ENCODE measurements at regions not wholly inside any gene's neighbourhood (a gene's known extent, or its start where the extent isn't known, plus 50 kb on each side); places are given as distances from the start of the nearest gene placed in this dataset.

DNA sequence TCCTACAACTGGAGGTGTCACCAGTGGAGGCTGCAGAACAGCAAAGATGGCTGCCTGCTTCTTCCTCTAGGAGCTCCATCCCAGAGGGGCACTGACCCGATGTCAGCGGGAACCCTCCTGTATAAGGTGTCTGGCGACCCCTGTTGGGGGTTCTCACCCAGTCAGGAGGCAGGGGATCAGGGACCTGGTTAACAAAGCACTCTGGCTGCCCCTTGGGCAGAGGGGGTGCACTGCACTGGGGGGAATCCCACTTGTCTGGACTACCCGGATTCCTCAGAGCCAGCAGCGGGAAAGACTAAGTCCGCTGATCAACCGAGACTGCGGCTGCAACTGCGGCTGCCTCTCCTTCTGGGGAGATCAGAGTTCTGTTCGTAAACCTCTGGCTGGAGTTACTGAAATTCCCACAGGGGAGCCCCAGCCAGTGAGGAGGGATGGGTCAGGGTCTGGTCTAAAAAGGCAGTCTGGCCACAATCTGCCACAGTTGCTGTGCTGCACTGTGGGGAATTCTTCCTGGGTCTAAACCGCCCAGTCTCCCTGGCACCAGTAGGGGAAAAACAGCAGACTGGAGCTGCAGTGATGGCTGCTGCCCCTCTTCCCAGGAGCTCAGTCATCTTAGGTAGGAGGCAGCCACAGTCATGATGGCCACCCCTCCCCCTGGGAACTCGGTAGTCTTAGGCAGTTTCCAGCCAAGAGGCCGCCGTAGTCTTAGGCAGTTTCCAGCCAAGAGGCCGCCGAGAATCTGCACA is 213.4 kb downstream of the CYB561 start:
- Histone ChIP-seq H3K9ac (ENCODE audit: low read length) (no peak overlapping the region), H3K4me2 (ENCODE audit: low read length) (no peak overlapping the region), H3K79me2 (replicated peaks; ENCODE audit: insufficient read depth, low read length) (peaks cover 21% of the 10 kb centered on the region), H3K27ac (ENCODE audit: low read length) (no peak overlapping the region), H3K27me3 (ENCODE audit: insufficient read depth, low read depth, low read length) (no peaks in the 10 kb centered on the region), H2AFZ (ENCODE audit: low read depth, low read length) (no peak overlapping the region), H4K20me1 (ENCODE audit: insufficient read depth) (no peaks in the 10 kb centered on the region), H3F3A (ENCODE audit: insufficient read depth, low read length, poor library complexity, severe bottlenecking) (no peaks in the 10 kb centered on the region), H3K36me3 (ENCODE audit: insufficient read depth, low read length) (peaks cover 7% of the 10 kb centered on the region), H3K4me3 (ENCODE audit: low read length) (no peak overlapping the region), H3K9me2 (ENCODE audit: insufficient read depth, low read length) (no peaks in the 10 kb centered on the region), H3K9me3 (ENCODE audit: low read length) (peaks cover 4% of the 10 kb centered on the region)
- TF ChIP-seq EZH2 (IDR thresholded peaks at IDR 0.05; ENCODE audit: borderline replicate concordance, insufficient read depth, low read length, poor library complexity, severe bottlenecking) = no peak
- TF ChIP-seq, protein P1, sequence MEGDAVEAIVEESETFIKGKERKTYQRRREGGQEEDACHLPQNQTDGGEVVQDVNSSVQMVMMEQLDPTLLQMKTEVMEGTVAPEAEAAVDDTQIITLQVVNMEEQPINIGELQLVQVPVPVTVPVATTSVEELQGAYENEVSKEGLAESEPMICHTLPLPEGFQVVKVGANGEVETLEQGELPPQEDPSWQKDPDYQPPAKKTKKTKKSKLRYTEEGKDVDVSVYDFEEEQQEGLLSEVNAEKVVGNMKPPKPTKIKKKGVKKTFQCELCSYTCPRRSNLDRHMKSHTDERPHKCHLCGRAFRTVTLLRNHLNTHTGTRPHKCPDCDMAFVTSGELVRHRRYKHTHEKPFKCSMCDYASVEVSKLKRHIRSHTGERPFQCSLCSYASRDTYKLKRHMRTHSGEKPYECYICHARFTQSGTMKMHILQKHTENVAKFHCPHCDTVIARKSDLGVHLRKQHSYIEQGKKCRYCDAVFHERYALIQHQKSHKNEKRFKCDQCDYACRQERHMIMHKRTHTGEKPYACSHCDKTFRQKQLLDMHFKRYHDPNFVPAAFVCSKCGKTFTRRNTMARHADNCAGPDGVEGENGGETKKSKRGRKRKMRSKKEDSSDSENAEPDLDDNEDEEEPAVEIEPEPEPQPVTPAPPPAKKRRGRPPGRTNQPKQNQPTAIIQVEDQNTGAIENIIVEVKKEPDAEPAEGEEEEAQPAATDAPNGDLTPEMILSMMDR (IDR thresholded peaks at IDR 0.05; ENCODE audit: poor library complexity, severe bottlenecking) = no peak
- TF ChIP-seq TAF1 (IDR thresholded peaks at IDR 0.05; ENCODE audit: low read depth) = no peak
- TF ChIP-seq SMC3 (conservative IDR thresholded peaks at IDR 0.05; ENCODE audit: poor library complexity) = no peak
- TF ChIP-seq MXI1 (conservative IDR thresholded peaks at IDR 0.05; ENCODE audit: poor library complexity, severe bottlenecking) = no peak
- no peak for TF ChIP-seq RAD21 (conservative IDR thresholded peaks at IDR 0.05)
- TF ChIP-seq EP300 (conservative IDR thresholded peaks at IDR 0.05; ENCODE audit: poor library complexity, severe bottlenecking) = no peak
- no peak for TF ChIP-seq POLR2AphosphoS5 (IDR thresholded peaks at IDR 0.05)
- TF ChIP-seq, protein P2, sequence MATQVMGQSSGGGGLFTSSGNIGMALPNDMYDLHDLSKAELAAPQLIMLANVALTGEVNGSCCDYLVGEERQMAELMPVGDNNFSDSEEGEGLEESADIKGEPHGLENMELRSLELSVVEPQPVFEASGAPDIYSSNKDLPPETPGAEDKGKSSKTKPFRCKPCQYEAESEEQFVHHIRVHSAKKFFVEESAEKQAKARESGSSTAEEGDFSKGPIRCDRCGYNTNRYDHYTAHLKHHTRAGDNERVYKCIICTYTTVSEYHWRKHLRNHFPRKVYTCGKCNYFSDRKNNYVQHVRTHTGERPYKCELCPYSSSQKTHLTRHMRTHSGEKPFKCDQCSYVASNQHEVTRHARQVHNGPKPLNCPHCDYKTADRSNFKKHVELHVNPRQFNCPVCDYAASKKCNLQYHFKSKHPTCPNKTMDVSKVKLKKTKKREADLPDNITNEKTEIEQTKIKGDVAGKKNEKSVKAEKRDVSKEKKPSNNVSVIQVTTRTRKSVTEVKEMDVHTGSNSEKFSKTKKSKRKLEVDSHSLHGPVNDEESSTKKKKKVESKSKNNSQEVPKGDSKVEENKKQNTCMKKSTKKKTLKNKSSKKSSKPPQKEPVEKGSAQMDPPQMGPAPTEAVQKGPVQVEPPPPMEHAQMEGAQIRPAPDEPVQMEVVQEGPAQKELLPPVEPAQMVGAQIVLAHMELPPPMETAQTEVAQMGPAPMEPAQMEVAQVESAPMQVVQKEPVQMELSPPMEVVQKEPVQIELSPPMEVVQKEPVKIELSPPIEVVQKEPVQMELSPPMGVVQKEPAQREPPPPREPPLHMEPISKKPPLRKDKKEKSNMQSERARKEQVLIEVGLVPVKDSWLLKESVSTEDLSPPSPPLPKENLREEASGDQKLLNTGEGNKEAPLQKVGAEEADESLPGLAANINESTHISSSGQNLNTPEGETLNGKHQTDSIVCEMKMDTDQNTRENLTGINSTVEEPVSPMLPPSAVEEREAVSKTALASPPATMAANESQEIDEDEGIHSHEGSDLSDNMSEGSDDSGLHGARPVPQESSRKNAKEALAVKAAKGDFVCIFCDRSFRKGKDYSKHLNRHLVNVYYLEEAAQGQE (IDR thresholded peaks at IDR 0.05; ENCODE audit: borderline replicate concordance) = no peak

DNA sequence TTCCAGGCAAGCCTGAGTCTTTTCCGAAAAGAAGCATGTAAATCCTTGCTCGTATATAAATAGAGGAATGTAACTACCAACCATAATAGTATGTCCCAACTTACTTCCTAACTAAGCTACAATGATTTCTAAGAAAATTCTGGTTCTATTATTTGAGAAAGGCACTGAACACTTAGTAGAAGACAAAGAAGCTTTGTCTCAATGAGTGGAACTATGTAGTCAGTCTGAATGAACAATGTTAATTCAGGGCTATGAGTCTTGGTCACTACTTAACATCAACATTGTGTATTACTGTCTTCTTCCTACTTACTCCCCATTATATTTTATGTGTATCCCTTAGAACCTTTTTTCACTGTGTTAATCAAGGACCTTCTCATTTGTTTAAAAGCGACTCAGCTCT is 206.0 kb downstream of the CYB561 start:
- Histone ChIP-seq H3F3A (ENCODE audit: insufficient read depth, low read length, poor library complexity, severe bottlenecking) (no peaks in the 10 kb centered on the region), H3K4me3 (ENCODE audit: low read length) (no peak overlapping the region), H3K79me2 (replicated peaks; ENCODE audit: insufficient read depth, low read length) (peaks cover under 1% of the 10 kb centered on the region), H3K27me3 (ENCODE audit: insufficient read depth, low read depth, low read length) (no peaks in the 10 kb centered on the region), H3K9ac (ENCODE audit: low read length) (no peak overlapping the region), H3K27ac (ENCODE audit: low read length) (no peak overlapping the region), H3K36me3 (ENCODE audit: insufficient read depth, low read length) (peaks cover 3% of the 10 kb centered on the region), H3K4me2 (ENCODE audit: low read length) (no peak overlapping the region), H3K9me3 (ENCODE audit: low read length) (no peaks in the 10 kb centered on the region), H4K20me1 (ENCODE audit: insufficient read depth) (no peaks in the 10 kb centered on the region), H3K9me2 (ENCODE audit: insufficient read depth, low read length) (no peaks in the 10 kb centered on the region), H2AFZ (ENCODE audit: low read depth, low read length) (no peak overlapping the region)
- TF ChIP-seq POLR2AphosphoS5 (IDR thresholded peaks at IDR 0.05) (no peak), EP300 (conservative IDR thresholded peaks at IDR 0.05; ENCODE audit: poor library complexity, severe bottlenecking) (no peak), RAD21 (conservative IDR thresholded peaks at IDR 0.05) (no peak), SMC3 (conservative IDR thresholded peaks at IDR 0.05; ENCODE audit: poor library complexity) (no peak), EZH2 (IDR thresholded peaks at IDR 0.05; ENCODE audit: borderline replicate concordance, insufficient read depth, low read length, poor library complexity, severe bottlenecking) (no peak), MXI1 (conservative IDR thresholded peaks at IDR 0.05; ENCODE audit: poor library complexity, severe bottlenecking) (no peak), TAF1 (IDR thresholded peaks at IDR 0.05; ENCODE audit: low read depth) (no peak)
- TF ChIP-seq, protein P2 (IDR thresholded peaks at IDR 0.05; ENCODE audit: borderline replicate concordance) = no peak
- TF ChIP-seq, protein P1 (IDR thresholded peaks at IDR 0.05; ENCODE audit: poor library complexity, severe bottlenecking) = no peak
